ENCODE measurements at regions not wholly inside any gene's neighbourhood (a gene's known extent, or its start where the extent isn't known, plus 50 kb on each side); places are given as distances from the start of the nearest gene placed in this dataset.

GRCh38 chr13:106261450-106261849 lies 274.0 kb downstream of the EFNB2 start:
- DNase-seq, result no peak
- H3K79me2 ChIP-seq (ENCODE audit: insufficient read depth, low read length), result no peaks in the 10 kb centered on the region
- TF ChIP-seq CTCF (IDR thresholded peaks at IDR 0.05; ENCODE audit: borderline replicate concordance, extremely low read depth, low read length, poor library complexity, severe bottlenecking) (no peak), EZH2 (IDR thresholded peaks at IDR 0.05; ENCODE audit: borderline replicate concordance, low read depth, low read length, severe bottlenecking) (no peak)
- H3K27me3 ChIP-seq (ENCODE audit: insufficient read depth, low read length, poor library complexity), result no peaks in the 10 kb centered on the region
- no peak for ATAC-seq (ENCODE audit: insufficient read depth, low read depth)
- H3K9ac ChIP-seq (ENCODE audit: low read depth, low read length), result no peak overlapping the region
- no peak overlapping the region for H2AFZ ChIP-seq (ENCODE audit: low read depth, low read length)
- no peaks in the 10 kb centered on the region for H4K20me1 ChIP-seq (ENCODE audit: insufficient read depth, low read length)
- no peaks in the 10 kb centered on the region for H3K36me3 ChIP-seq (ENCODE audit: insufficient read depth, low read length)
- no peaks in the 10 kb centered on the region for H3K4me1 ChIP-seq (ENCODE audit: insufficient read depth, low read length)
- H3K9me3 ChIP-seq (ENCODE audit: insufficient read depth, low read length, severe bottlenecking), result peaks cover 5% of the 10 kb centered on the region
- H3K27ac ChIP-seq (ENCODE audit: low read length), result no peak overlapping the region
- no peak overlapping the region for H3K4me3 ChIP-seq (ENCODE audit: low read depth in 1 of 2, low read length in 2 of 2)
- H3K4me2 ChIP-seq (ENCODE audit: insufficient read depth, low read length), result no peak overlapping the region

- no peak for ATAC-seq (ENCODE audit: insufficient read depth, low read depth)
Measured at GRCh38 chr13:106260352-106260751, 275.1 kb downstream of the EFNB2 start.

DNA sequence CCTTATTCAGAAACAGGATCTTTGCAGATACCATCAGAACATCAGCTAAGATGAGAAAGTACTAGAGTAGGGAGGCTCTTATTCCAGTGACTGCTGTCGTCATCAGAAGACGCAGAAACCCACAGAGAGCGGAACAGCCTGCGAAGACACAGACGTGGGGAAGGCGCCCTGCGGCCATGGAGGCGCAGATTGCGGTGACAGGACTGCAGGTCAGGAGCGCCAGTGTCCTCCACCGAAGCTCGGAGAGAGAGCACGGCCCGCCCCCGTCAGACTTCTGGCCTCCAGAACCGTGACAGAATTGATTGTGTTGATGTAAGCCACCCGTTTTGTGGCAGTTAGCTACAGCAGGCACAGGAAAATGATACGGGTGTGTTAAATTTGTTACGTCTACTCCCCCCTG lies 275.5 kb downstream of the EFNB2 start:
- Histone ChIP-seq H3K79me2 (ENCODE audit: insufficient read depth, low read length) (no peaks in the 10 kb centered on the region), H3K4me3 (ENCODE audit: low read depth in 1 of 2, low read length in 2 of 2) (no peak overlapping the region), H3K4me1 (ENCODE audit: insufficient read depth, low read length) (no peaks in the 10 kb centered on the region), H3K9me3 (ENCODE audit: insufficient read depth, low read length, severe bottlenecking) (peaks cover 5% of the 10 kb centered on the region), H4K20me1 (ENCODE audit: insufficient read depth, low read length) (no peaks in the 10 kb centered on the region), H3K27ac (ENCODE audit: low read length) (no peak overlapping the region), H3K27me3 (ENCODE audit: insufficient read depth, low read length, poor library complexity) (no peaks in the 10 kb centered on the region), H2AFZ (ENCODE audit: low read depth, low read length) (no peak overlapping the region), H3K4me2 (ENCODE audit: insufficient read depth, low read length) (no peak overlapping the region), H3K9ac (ENCODE audit: low read depth, low read length) (no peak overlapping the region), H3K36me3 (ENCODE audit: insufficient read depth, low read length) (no peaks in the 10 kb centered on the region)
- DNase-seq, result no peak
- no peak for ATAC-seq (ENCODE audit: insufficient read depth, low read depth)
- no peak for TF ChIP-seq CTCF (IDR thresholded peaks at IDR 0.05; ENCODE audit: borderline replicate concordance, extremely low read depth, low read length, poor library complexity, severe bottlenecking)

More at GRCh38 chr13:106260352-106260751, 275.1 kb downstream of the EFNB2 start:
- H3K27ac ChIP-seq (ENCODE audit: low read length), result no peak overlapping the region
- H3K36me3 ChIP-seq (ENCODE audit: insufficient read depth, low read length), result no peaks in the 10 kb centered on the region
- H3K9ac ChIP-seq (ENCODE audit: low read depth, low read length), result no peak overlapping the region
- no peak for DNase-seq
- H3K27me3 ChIP-seq (ENCODE audit: insufficient read depth, low read length, poor library complexity), result no peaks in the 10 kb centered on the region
- H3K9me3 ChIP-seq (ENCODE audit: insufficient read depth, low read length, severe bottlenecking), result peaks cover 5% of the 10 kb centered on the region
- H3K79me2 ChIP-seq (ENCODE audit: insufficient read depth, low read length), result no peaks in the 10 kb centered on the region
- H3K4me2 ChIP-seq (ENCODE audit: insufficient read depth, low read length), result no peak overlapping the region
- TF ChIP-seq EZH2 (IDR thresholded peaks at IDR 0.05; ENCODE audit: borderline replicate concordance, low read depth, low read length, severe bottlenecking) (no peak), CTCF (IDR thresholded peaks at IDR 0.05; ENCODE audit: borderline replicate concordance, extremely low read depth, low read length, poor library complexity, severe bottlenecking) (no peak)
- no peaks in the 10 kb centered on the region for H3K4me1 ChIP-seq (ENCODE audit: insufficient read depth, low read length)
- H4K20me1 ChIP-seq (ENCODE audit: insufficient read depth, low read length), result no peaks in the 10 kb centered on the region
- H3K4me3 ChIP-seq (ENCODE audit: low read depth in 1 of 2, low read length in 2 of 2), result no peak overlapping the region
- no peak overlapping the region for H2AFZ ChIP-seq (ENCODE audit: low read depth, low read length)

- Histone ChIP-seq H3K4me2 (ENCODE audit: insufficient read depth, low read length) (no peak overlapping the region), H2AFZ (ENCODE audit: low read depth, low read length) (no peak overlapping the region), H3K9ac (ENCODE audit: low read depth, low read length) (no peak overlapping the region), H3K4me3 (ENCODE audit: low read depth in 1 of 2, low read length in 2 of 2) (no peak overlapping the region), H3K27me3 (ENCODE audit: insufficient read depth, low read length, poor library complexity) (no peaks in the 10 kb centered on the region), H4K20me1 (ENCODE audit: insufficient read depth, low read length) (no peaks in the 10 kb centered on the region), H3K27ac (ENCODE audit: low read length) (no peak overlapping the region), H3K9me3 (ENCODE audit: insufficient read depth, low read length, severe bottlenecking) (no peaks in the 10 kb centered on the region), H3K36me3 (ENCODE audit: insufficient read depth, low read length) (no peaks in the 10 kb centered on the region), H3K79me2 (ENCODE audit: insufficient read depth, low read length) (no peaks in the 10 kb centered on the region), H3K4me1 (ENCODE audit: insufficient read depth, low read length) (no peaks in the 10 kb centered on the region)
- ATAC-seq (ENCODE audit: insufficient read depth, low read depth) (no peak), DNase-seq (no peak)
- TF ChIP-seq CTCF (IDR thresholded peaks at IDR 0.05; ENCODE audit: borderline replicate concordance, extremely low read depth, low read length, poor library complexity, severe bottlenecking) (no peak), EZH2 (IDR thresholded peaks at IDR 0.05; ENCODE audit: borderline replicate concordance, low read depth, low read length, severe bottlenecking) (no peak)
Measured at GRCh38 chr13:106246666-106247188, 288.7 kb downstream of the EFNB2 start.
